SU-DHL-6 (cell line): ENCODE measurements at regions not wholly inside any gene's neighbourhood (a gene's known extent, or its start where the extent isn't known, plus 50 kb on each side); places are given as distances from the start of the nearest gene placed in this dataset.

Source experiments
- H2AFZ ChIP-seq: fragments of 200-600 bp; sonication (generic); 2 replicates; pipeline ENCODE4 v1.6.1; 2014; ENCODE audit warnings: low read depth, mild to moderate bottlenecking, moderate library complexity, mixed read lengths, antibody characterized with exemption, low read length; ENCODE audit not compliant: severe bottlenecking
- H3F3A ChIP-seq: fragments of 200-600 bp; shearing (Covaris generic); 2 replicates; pipeline ENCODE4 v1.6.0; 2016; ENCODE audit warnings: antibody characterized with exemption, mild to moderate bottlenecking; ENCODE audit not compliant: insufficient read depth
- H3K27ac ChIP-seq: fragments of 200-600 bp; sonication (generic); 2 replicates; pipeline ENCODE4 v1.5.1; 2016; ENCODE audit warnings: low read depth, mild to moderate bottlenecking, low read length, moderate library complexity, mixed read lengths
- H3K27me3 ChIP-seq: fragments of 200-600 bp; sonication (generic), shearing (Covaris generic); 2 replicates; pipeline ENCODE4 v1.6.0; 2014; ENCODE audit warnings: mild to moderate bottlenecking, low read length
- H3K36me3 ChIP-seq: fragments of 200-600 bp; sonication (generic); 2 replicates; pipeline ENCODE4 v1.6.1; 2014; ENCODE audit warnings: mild to moderate bottlenecking, low read length, mixed read lengths
- H3K4me2 ChIP-seq: fragments of 300-600, 200-600 bp; shearing (Covaris generic), sonication (generic); 2 replicates; pipeline ENCODE4 v1.6.0; 2014; ENCODE audit warnings: low read length, low read depth, mild to moderate bottlenecking; ENCODE audit not compliant: poor library complexity, severe bottlenecking
- H3K4me3 ChIP-seq: fragments of 200-600 bp; sonication (generic); 2 replicates; pipeline ENCODE4 v1.5.1; 2014; ENCODE audit warnings: antibody characterized with exemption, low read length, mild to moderate bottlenecking, mixed read lengths; ENCODE audit not compliant: insufficient read depth, poor library complexity, severe bottlenecking
- H3K79me2 ChIP-seq: fragments of 200-600 bp; sonication (generic); 2 replicates; pipeline ENCODE4 v1.6.1; 2014; ENCODE audit warnings: mild to moderate bottlenecking, low read length, moderate library complexity; ENCODE audit not compliant: insufficient read depth
- H3K9ac ChIP-seq: fragments of 200-600 bp; sonication (generic); 2 replicates; pipeline ENCODE4 v1.7.0; 2014; ENCODE audit warnings: mild to moderate bottlenecking, low read length
- H3K9me2 ChIP-seq: fragments of 200-600 bp; sonication (generic); replicated peaks from 2 replicates; pipeline ENCODE4 v1.6.1; 2014; ENCODE audit warnings: low read length; ENCODE audit not compliant: insufficient read depth
- H3K9me3 ChIP-seq: fragments of 200-600 bp; sonication (generic); 2 replicates; pipeline ENCODE4 v1.6.1; 2014; ENCODE audit warnings: low read length, mixed read lengths; ENCODE audit not compliant: insufficient read depth
- H4K20me1 ChIP-seq: fragments of 200-600 bp; sonication (generic); 2 replicates; pipeline ENCODE4 v1.6.1; 2014; ENCODE audit warnings: low read depth, mild to moderate bottlenecking, antibody characterized with exemption, low read length, moderate library complexity, mixed read lengths
- EZH2phosphoT487 ChIP-seq: fragments of 200-600 bp; sonication (generic), shearing (Covaris generic); conservative IDR thresholded peaks from 2 replicates; pipeline ENCODE4 v1.6.1; 2018; ENCODE audit warnings: mild to moderate bottlenecking, antibody characterized with exemption, low read length, moderate library complexity, mixed read lengths
- TF ChIP-seq, protein P1 (sequence below): fragments of 200-600 bp; sonication (generic); IDR thresholded peaks from one replicate; pipeline ENCODE4 v1.5.1; 2017; ENCODE audit warnings: antibody characterized with exemption, mild to moderate bottlenecking, low read length, moderate library complexity; ENCODE audit not compliant: insufficient read depth, poor library complexity, severe bottlenecking

DNA sequence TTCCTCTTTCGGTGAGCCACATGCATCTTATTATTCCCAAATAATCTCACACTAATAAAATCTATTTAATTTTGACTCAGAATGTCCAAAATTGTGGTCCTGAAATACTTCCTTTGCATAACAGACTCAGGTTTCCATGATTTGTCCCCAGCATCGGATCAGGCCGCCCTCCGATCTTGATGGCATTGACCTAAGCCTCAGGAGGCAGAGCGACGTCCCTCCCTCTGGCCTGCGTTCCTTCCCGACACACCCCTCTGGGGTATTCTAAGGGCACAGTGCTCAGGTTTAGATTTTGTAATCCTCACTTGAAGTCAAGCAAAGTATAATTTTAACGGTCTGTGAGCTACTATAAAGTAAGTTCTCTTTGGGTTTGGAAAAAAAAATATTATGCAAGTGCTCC, 857.7 kb downstream of the GALR1 start:
- no peak overlapping the region for H2AFZ ChIP-seq
- H3K36me3 ChIP-seq, result no peaks in the 10 kb centered on the region
- no peak overlapping the region for H3K9ac ChIP-seq
- H3F3A ChIP-seq, result no peaks in the 10 kb centered on the region
- no peak overlapping the region for H3K4me3 ChIP-seq
- no peaks in the 10 kb centered on the region for H3K79me2 ChIP-seq
- TF ChIP-seq, protein P1, sequence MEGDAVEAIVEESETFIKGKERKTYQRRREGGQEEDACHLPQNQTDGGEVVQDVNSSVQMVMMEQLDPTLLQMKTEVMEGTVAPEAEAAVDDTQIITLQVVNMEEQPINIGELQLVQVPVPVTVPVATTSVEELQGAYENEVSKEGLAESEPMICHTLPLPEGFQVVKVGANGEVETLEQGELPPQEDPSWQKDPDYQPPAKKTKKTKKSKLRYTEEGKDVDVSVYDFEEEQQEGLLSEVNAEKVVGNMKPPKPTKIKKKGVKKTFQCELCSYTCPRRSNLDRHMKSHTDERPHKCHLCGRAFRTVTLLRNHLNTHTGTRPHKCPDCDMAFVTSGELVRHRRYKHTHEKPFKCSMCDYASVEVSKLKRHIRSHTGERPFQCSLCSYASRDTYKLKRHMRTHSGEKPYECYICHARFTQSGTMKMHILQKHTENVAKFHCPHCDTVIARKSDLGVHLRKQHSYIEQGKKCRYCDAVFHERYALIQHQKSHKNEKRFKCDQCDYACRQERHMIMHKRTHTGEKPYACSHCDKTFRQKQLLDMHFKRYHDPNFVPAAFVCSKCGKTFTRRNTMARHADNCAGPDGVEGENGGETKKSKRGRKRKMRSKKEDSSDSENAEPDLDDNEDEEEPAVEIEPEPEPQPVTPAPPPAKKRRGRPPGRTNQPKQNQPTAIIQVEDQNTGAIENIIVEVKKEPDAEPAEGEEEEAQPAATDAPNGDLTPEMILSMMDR, result no peak
- H3K9me2 ChIP-seq, result no peaks in the 10 kb centered on the region
- no peaks in the 10 kb centered on the region for H3K27me3 ChIP-seq
- no peak overlapping the region for H3K4me2 ChIP-seq
- no peaks in the 10 kb centered on the region for H3K9me3 ChIP-seq
- H4K20me1 ChIP-seq, result no peaks in the 10 kb centered on the region
- no peak overlapping the region for H3K27ac ChIP-seq

DNA sequence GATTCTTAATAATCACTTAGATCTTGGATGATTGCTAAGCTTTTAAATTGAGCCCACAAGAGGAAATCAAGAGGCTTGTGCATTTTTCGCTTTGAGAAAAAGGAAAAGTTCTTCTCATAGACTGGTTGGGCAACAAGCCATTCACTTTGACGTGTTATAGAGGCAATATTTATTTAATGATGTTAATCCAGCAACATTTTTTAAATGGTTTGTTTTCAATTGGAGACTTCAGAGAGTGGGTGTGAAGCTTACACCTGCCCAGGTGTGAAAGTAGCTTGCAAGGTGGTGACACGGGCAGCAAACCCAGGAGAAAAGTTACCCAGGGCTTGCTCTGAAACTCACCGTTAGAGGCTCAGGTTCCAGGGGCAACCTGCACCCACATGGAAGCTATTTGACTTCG, 858.9 kb downstream of the GALR1 start:
- Histone ChIP-seq H3K27ac (no peak overlapping the region), H3K27me3 (no peaks in the 10 kb centered on the region), H3K9ac (no peak overlapping the region), H2AFZ (no peak overlapping the region), H3K79me2 (no peaks in the 10 kb centered on the region), H3K9me2 (no peaks in the 10 kb centered on the region), H3K4me3 (no peak overlapping the region), H3K4me2 (no peak overlapping the region), H3K9me3 (no peaks in the 10 kb centered on the region), H4K20me1 (no peaks in the 10 kb centered on the region), H3K36me3 (no peaks in the 10 kb centered on the region), H3F3A (no peaks in the 10 kb centered on the region)
- TF ChIP-seq, protein P1, result no peak
- no peak for TF ChIP-seq EZH2phosphoT487

DNA sequence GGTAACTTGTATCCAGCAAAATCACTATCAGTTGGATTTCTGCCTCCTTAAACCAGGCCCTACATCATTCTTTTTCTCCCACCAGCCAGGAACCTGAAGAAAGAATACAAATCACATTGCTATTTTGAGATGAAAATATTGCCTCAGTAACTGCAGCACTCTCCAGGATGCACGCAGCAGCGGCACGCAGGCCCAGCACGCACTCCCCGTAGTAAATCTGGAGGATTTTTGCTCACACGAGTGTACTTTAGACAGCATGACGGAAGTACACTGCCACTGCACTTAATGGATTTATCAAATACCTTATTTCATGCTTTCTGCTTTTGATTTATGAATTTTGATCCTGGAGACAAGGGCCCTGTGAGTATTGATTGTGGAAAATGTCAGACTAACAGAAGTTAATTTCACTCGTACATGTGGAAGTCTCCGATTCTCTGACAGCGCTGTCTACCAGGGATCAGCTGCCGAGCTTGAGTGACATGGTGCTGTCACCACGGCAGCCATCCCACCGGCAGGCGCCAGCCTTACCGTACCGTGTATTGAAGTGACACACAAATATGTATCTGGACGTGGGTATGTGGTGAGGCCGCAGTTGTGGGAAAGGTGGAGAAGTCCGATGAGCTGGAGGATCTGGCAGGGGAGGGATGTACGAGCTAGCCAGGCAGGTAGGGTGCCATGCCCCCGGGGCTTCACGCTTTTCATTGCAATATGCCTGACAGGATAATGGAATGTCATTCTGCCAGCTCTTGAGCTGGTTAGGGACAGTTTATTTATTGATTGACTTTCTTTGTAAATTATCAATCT, 863.7 kb downstream of the GALR1 start:
- no peaks in the 10 kb centered on the region for H3K79me2 ChIP-seq
- H2AFZ ChIP-seq, result no peak overlapping the region
- H3K27ac ChIP-seq, result no peak overlapping the region
- H3K4me3 ChIP-seq, result no peak overlapping the region
- H3K9me2 ChIP-seq, result no peaks in the 10 kb centered on the region
- no peak for TF ChIP-seq EZH2phosphoT487
- TF ChIP-seq, protein P1, result no peak
- H3K36me3 ChIP-seq, result no peaks in the 10 kb centered on the region
- H4K20me1 ChIP-seq, result no peaks in the 10 kb centered on the region
- no peaks in the 10 kb centered on the region for H3K9me3 ChIP-seq
- no peak overlapping the region for H3K4me2 ChIP-seq
- no peaks in the 10 kb centered on the region for H3K27me3 ChIP-seq
- H3K9ac ChIP-seq, result no peak overlapping the region
- H3F3A ChIP-seq, result no peaks in the 10 kb centered on the region
